Left kidney (tissue), 1 donor: ENCODE measurements at regions not wholly inside any gene's neighbourhood (a gene's known extent, or its start where the extent isn't known, plus 50 kb on each side); places are given as distances from the start of the nearest gene placed in this dataset.
"Not testable (repeated sequence)": the region's sequence is repeated elsewhere in the genome, so short reads cannot be mapped to it uniquely, and the experiment has no call there.

Experiments
- DNase-seq: peaks from one replicate; pipeline ENCODE4 v3.0.0-alpha.2; 2013

DNA sequence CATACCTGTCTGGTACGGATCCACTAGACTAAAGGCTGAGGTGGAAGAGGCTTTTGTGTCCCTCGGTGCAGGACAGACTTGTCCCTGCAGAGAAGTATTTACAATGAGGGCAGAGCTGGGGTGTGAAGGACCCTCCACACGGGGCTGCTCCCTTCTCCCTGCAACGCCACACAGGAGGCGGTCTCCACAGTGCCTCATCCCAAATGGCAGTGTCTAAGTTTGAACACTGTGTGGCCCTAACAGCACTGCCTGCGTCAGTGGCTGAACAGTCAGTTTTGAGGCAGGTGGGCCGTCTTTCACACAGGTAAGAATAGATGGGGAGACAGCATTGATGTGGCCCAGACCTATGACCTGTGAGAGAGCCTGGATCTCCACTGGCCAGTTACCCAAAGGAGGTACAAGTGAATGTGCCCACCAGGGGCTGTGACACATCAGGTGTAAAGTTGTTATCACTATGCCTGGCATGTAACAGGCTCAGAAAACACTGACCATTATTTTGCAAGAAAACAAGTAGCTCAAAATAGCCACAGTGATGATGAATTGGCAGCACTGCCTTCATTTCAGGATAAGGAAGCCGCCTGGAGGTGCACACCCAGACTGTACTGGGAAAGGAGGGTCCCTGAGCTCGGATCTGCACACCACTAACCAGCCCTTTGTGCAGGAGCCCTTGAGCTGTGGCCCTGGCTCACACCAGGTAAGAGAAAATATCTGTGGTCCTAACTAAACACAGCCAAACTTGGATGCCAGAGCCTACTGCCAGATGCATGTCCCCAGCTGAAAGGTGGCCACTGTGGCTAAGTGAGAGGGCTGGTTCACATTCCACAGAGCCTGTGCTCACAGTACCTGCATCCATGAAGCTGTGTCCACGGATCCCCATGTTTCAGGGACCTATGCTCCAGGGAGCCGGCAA, 246.7 kb downstream of the DLL1 start:
- no peak for DNase-seq

DNA sequence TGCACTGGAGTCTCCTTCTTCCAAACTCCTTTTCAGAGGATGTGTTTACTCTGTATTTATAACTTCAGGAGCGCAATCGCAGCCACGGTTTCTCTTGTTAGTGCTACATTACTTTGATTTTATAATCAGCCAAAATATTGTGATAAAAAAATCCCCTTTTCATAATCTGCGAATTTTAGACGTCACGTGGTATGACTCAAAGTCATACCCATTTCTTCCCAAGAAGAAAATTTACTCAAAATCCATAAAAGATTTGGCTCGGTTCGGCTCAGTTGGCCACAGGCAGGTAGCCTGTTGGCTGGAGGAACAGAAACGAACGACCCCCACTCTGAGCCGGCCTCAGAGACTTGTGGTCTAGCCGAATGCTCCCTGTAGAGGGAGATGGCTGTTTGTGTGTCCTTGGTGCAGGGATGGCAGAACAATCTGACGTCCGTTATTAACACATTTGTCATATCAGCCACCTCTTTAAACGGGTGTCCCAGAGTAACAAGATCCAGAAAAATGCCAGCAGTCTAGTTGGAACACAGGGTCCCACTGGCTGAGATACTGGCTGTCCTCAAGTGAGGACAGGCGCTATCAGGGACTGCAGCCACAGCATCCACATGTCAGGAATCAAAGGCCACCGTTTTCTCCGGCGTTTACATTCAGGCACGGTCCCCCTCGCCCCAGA, 247.6 kb downstream of the DLL1 start:
- DNase-seq, result no peak

DNA sequence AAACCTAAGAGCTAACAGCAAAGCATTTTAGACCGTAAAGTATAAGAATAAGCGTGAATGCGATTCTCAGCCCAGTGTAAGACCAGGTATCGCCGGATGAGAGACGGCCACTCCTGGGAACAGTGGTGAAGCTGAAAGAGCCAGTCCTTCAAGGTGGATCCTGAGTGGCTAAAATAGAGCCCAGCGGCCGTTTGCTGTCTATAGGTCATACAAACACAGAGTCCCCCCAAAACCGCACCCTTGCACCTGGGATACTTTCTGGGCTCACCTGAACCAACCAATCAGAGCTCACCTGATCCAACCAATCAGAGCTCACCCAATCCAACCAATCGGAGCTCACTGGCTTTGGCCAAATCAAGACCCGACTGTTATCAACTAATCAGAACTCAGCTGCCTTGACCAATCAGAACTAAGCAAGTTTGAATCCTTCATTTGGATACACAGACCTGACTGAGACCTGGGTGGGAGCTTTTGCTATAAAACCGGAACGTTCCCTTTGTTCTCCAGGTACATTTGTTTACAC, 248.2 kb downstream of the DLL1 start:
- no peak for DNase-seq

DNA sequence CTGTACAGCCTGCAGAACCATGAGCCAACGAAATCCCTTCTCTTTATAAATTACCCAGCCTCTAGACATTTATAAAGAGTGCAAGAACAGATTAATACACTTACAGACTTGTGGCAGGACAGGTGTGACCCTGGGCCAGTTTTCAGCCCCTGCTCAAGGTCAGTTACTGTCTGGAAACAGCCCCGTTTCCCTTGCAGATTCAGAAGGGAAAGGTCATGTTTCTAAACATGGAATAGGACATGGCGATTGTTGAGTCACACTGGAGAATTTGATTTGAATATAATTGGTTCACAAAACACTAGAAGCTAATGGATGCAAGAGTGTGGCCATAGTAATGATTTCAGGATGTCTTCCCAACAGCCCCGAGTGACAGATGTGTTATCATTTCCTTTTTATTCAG, 248.8 kb downstream of the DLL1 start:
- DNase-seq, result no peak

DNA sequence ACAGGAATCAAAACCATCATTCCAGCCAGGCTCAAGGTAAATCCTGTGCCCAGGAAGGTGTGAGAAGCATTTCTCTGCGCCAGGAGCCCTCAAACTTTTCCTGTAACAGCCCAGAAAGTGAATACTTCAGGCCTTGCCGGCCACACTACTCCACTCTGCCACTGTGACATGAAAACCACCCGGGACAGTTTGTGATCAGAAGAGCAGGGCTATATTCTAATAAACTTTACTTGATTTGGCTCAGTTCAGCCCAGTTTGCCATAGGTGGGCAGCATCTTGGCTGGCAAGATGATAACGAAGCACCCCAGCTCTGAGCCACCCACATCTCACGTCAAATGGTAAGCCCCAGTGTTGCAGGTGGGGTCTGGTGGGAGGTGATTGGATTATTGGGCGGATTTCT, 249.4 kb downstream of the DLL1 start:
- no peak for DNase-seq

DNA sequence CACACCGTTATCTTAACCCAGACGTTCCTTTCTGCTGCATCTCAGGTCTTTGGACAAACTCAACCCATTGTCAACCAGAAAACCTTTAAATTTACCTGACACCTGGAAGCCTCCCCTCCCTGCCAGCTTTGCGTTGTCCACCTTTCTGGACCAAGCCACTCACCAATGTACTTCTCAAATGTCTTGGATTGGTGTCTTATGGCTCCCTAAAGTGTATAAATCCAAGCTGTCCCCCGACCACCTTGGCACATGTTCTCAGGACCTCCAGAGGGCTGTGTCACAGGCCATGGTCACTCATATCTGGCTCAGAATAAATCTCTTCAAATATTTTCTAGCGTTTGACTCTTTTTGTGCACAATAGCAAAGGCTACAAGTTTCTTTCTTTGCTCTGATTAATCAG, 250.0 kb downstream of the DLL1 start:
- DNase-seq, result no peak

DNA sequence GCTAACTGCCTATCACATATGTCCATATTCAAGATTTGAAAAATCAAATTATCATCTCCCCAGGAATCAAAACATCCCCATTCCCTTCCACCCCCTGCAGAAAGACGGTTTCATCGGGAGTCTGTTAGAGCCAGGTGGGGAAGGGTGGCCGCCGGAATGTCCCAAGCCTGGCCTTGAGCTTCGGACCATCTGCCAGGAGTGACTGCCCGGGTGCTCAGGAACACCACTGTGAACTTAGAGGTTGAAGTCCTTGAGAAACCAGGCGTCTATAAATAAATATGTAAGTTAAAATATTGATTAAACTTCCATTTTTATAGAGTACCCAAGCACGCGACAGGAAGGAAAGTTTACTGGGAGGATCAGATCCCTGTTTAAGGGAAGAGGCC, 250.8 kb downstream of the DLL1 start:
- DNase-seq, result no peak

DNA sequence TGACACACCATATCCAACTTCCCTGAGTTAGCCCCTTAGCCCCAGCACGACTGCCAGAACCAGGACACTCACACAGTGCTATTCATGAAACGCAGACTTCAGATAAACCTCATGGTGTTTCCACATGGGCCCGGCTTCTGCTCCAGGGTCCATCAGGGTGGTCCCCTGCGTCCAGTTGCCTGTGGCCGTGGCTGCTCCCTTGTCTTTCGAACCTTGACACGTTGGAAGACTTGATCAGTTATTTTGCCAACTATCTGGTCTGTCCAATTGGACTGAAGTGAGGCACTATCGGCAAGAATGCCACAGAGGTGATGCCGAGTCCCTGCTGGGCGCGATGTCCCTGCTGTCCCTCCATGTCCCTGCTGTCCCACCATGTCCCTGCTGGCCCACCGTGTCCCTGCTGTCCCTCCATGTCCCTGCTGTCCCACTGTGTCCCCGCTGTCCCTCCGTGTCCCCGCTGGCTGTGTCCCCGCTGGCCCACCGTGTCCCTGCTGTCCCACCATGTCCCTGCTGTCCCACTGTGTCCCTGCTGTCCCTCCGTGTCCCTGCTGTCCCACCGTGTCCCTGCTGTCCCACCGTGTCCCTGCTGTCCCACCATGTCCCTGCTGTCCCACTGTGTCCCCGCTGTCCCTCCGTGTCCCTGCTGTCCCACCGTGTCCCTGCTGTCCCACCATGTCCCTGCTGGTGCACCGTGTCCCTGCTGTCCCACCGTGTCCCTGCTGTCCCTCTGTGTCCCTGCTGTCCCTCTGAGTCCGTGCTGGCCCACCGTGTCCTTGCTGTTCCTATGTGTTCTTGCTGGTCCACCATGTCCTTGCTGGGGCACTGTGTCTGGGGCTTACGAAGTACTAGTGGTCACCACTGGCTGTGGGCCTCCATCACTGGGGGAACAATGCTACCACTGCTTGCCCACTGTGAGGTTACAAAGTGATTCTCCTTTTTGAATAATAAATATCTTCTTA, 251.4 kb downstream of the DLL1 start:
- DNase-seq, result no peak

DNA sequence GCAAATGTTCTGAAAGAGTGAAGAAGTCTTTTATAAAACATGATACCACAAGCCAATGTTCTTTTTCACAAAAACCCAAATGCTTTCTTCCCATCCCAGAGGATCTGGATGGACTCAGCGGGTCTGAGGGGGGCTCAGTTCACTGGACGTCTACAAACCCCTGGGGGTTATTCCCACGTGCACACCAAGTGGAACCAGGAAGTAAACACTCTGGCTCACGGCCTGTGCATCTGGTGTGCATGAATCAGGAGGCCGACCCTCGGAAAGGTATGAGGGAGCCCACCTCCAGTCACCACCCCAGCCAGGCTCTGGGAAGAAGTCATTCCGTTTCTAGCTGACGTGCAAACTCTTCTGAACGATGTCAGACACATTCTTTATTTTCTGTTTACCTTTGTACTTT, 252.2 kb downstream of the DLL1 start:
- DNase-seq, result no peak

DNA sequence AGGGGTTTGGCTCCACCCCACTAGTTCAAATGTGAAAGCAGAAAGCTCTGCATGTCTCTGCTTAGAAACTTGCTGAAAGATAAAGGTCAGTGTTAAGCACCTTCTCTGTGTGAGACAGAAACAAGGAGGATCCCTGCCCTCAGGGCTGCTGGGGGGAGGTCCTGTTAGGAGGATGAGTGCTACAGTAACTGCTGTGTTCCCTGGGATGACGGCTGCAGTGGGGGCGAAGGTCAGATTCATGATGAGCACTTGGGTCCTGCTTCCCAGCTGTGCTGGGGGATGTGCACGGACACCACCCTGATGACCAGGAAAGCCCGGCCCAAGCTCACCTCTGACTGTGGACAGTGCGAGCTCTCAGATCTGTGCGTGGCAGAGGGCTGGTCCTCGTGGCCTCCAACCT, 252.6 kb downstream of the DLL1 start:
- no peak for DNase-seq

DNA sequence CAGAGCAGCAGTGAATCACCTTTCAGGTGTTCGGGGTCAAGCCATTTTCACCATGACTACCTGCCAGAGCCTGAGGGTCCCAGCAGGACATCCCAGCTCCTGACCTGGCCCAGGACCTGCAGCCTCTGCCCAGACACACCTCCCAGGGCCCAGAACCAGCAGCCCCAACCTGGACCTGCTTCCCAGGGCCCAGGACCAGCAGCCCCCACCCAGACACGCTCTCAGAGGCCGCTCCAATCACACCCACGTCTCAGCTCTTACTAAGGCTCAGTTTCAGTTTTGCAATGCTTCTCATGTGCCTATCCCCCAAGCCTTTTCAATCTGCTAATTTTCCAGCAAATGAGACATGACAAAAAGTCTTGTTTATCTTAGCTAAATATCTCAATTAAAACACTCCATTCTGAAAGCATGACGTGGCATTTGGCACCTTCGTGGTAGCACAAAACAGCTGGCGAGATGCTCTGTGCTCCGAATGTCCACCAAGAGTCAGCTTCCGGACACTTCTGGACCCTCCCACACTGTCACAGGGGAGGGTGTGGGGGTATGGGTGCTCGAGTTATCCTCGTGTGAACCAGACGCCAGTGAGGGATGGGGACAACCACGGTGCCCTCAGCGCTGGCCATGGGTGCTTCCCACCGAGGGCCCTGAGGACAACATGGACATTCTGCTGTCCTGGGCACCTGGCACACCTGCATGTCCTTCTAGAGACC, 253.2 kb downstream of the DLL1 start:
- no peak for DNase-seq

DNA sequence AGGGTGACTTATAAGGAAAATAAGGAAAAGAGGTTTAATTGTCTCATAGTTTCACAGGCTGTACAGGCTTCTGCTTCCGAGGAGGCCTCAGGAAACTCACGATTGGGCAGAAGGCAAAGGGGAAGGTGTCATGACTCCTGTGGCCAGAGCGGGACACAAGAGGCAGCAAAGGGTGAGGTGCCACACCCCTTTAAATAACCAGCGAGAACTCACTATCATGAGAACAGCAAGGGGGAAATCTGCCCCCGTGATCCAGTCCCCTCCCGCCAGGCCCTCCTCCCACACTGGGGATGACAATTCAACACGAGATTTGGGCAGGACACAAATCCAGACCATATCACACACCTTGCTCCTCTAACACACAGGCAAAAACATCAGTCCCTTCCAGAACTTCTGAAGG, 254.0 kb downstream of the DLL1 start:
- DNase-seq, result no peak

DNA sequence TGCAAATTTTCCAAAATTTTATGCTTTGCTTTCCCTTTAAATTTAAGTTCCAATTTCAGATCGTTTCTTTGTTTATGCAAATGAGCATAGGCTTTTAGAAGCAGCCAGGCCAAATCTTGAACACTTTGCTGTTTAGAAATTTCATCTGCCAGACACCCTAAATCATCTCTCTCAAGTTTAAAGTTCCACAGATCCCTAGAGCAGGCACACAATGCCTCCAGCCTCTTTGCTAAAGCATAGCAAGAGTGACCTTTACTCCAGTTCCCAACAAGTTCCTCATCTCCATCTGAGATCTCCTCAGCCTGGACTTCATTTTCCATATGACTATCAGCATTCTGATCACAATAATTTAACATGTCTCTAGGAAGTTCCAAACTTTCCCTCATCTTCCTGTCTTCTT, 254.5 kb downstream of the DLL1 start:
- not testable (repeated sequence) for DNase-seq

DNA sequence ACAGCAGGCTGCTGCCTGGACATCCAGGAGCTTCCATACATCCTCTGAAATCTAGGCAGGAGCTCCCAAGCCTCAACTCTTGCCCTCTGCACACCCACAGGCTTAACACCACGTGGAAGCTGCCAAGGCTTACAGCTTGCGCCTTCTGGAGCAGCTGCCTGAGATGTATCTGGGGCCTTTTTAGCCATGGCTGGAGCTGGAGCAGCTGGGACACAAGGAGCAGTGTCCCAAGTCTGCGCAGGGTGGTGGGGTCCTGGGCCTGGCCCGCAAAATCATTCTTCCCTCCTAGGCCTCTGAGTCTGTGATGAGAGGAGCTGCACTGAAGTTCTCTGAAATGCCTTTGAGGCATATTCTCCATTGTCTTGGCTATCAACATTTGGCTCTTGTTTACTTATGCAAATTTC, 255.0 kb downstream of the DLL1 start:
- DNase-seq, result no peak

DNA sequence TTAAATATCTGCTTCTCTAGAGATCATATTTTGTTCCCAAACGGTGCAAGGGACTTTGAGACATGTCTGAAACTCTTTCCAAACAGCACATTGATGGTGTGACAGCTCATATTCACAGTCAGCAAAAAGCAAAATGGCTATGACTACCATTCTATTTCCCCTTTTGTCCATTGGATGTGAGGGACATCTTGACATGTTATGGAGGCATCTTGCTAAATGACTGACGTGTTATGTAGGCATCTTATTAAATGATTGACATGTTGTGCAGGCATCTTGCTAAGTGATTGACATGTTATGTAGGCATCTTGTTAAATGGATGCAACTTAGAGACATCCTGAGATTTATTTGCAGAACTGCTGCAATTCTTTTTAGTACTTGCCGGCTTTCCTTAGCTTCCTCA, 255.8 kb downstream of the DLL1 start:
- no peak for DNase-seq

DNA sequence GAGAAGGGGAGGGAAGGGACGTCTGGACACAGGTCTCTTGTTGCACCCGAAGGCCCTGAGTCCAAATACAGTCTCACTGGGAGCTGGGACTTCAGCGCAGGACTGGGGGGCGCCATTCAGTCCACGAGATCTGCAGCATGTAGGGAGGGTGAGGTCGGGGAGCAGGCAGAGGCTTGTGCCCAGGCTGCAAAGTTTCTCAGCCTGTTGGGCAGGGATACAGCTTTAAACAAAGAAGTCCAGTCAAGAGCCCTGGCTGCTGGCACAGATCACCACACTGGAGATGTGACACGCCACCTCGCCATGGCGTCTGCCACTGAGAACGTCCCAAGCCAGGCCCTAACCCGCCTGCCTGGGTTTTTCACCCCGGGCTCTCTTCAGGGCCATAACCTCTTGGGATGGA, 256.6 kb downstream of the DLL1 start:
- no peak for DNase-seq

DNA sequence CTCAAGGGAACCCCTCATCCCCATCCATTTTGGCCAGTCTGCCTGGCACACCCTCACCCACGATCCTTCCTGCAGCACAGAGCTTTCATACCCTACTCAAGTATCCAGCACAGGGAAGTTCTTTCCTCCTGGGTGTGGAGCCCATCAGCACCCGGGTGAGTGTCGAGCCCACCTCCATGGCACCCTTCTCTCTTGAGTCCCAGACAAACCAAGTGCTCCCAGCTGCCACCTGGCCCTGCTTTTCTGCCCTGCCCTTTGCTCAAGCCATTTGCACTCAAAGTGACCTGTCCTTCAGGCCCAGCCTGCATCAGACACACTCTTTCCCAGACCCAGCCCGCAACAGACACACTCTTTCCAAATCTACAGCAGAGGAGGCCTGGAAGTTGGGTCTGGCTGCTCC, 257.2 kb downstream of the DLL1 start:
- no peak for DNase-seq

DNA sequence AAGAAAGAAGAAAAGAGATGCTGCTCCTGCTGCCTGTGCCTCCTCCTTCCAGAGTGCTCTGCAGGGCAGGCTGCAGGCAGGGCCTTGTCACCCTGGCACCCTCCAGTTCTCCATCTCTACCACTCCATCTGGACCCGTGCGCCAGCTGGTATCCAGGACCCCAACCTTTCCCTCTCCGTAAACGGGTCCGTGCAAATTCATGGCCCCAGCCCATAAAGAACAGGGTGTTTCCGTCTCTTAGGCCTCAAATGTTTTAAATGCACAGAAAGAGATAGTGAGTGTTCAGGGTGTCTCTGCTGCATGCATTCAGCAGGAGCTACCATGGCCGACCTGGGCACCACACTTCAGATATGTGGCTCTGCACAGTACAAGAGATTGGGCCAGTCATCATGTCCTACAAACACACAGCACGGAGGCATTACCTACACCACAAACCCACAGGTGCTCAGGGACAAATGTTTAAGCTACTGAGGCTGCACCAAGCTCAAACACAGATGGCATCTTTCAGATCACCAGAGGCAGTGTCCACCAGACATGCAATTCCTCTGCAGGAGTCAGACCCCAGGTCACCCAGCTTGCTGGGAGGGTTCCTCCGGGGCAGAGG, 258.1 kb downstream of the DLL1 start:
- DNase-seq, result no peak

DNA sequence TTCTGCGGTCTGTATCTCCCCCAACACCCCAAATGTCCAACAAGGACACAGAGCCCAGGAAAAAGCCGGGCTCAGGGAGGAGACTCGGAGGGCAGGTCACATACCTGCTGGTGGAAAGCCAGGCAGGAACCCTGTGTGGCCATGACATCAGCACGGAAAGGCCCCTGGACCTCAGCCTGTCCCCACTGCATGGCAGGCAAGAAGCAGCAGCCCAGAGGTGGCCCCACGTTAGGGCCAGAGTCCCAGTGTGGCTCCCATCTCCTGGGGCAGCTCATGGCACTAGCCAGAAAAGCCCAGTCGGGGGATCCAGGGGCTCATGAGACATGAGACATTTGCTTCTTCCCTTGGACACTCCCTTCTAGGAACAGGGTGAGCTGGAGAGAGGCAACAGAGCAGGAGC, 258.7 kb downstream of the DLL1 start:
- DNase-seq, result no peak

DNA sequence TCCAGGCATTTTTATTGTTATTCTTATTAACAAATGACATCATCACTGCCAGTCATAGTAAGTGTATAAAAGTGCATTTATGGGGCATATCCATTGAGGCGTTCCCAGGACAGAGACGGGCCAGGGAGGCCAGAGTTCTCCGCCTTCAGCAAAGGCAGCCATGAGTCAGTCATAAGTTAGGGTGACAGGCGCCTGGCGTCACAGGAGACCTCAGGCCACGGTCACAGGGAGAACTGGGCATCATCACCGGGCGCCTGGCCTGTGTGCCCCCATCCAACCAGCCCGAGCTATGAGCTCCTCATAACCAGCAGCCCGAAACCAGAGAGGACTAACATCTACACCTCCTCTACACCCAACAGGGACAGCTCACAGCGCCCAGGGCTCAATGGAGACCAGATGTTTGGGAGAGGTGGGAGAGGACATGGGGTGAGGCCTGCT, 259.2 kb downstream of the DLL1 start:
- DNase-seq, result no peak

DNA sequence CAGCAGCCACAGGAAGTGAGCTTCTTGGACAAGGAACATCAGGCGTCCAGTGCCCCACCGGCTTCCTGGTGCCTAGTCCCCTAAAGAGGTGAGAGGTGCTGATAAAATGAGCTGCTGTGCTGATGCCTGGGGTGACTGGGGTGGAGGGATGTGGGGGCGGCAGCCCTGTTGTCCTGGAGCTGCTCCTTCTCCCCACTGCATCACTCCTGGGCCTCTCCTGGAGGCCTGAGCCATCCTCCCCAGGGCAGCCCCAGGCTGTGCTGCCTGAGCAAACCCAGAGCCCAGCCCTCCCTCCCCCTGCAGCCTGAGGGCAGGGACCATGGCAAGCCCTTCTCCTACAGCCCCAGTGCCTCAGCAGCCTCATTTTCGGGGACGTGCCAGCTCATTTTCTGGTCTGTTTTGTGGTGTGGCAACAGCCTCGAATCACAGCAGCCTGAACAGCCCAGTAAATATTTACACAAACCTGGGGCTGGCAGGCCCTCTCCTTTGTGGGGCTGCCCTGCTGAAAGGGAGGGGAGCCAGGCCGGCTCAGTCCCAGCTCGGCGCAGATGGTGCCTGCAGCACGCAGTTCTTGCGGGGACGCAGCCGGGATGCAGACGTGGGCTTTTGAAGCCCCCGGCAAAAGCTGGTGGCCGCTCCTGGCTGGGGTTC, 259.9 kb downstream of the DLL1 start:
- no peak for DNase-seq
